ENCODE measurements at regions not wholly inside any gene's neighbourhood (a gene's known extent, or its start where the extent isn't known, plus 50 kb on each side); places are given as distances from the start of the nearest gene placed in this dataset.

DNA sequence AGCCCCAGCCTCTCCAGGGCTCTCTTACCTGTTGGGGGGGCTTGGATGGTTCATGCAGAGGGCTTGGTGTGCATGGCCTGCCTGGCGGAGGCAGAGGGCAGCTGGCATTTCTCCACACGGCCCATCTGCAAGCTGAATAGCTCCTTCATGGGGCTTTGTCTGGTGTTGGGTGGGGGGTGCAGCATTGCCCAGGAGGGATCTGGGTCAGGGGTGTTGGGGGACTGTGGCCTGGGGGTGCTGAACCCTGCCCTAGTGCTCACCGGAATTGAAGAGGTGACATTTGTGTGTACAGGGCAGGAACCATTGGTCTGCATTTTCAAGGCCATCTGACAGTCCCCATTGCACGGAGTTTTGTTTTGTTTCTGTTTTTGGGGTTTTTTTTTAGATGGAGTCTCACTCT is 58.8 kb upstream of the HAAO start:
- Histone ChIP-seq H3K4me3 (ENCODE audit: low read depth, low read length) (no peak overlapping the region), H3K27me3 (ENCODE audit: control insufficient read depth, insufficient read depth, low read length) (no peaks in the 10 kb centered on the region), H3K36me3 (ENCODE audit: control insufficient read depth, insufficient read depth, low read length) (no peaks in the 10 kb centered on the region)
- DNase-seq (ENCODE audit: low read depth): no peak
- TF ChIP-seq, protein P1, sequence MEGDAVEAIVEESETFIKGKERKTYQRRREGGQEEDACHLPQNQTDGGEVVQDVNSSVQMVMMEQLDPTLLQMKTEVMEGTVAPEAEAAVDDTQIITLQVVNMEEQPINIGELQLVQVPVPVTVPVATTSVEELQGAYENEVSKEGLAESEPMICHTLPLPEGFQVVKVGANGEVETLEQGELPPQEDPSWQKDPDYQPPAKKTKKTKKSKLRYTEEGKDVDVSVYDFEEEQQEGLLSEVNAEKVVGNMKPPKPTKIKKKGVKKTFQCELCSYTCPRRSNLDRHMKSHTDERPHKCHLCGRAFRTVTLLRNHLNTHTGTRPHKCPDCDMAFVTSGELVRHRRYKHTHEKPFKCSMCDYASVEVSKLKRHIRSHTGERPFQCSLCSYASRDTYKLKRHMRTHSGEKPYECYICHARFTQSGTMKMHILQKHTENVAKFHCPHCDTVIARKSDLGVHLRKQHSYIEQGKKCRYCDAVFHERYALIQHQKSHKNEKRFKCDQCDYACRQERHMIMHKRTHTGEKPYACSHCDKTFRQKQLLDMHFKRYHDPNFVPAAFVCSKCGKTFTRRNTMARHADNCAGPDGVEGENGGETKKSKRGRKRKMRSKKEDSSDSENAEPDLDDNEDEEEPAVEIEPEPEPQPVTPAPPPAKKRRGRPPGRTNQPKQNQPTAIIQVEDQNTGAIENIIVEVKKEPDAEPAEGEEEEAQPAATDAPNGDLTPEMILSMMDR (IDR thresholded peaks at IDR 0.05; ENCODE audit: insufficient read depth, low read length, poor library complexity, severe bottlenecking): no peak

DNA sequence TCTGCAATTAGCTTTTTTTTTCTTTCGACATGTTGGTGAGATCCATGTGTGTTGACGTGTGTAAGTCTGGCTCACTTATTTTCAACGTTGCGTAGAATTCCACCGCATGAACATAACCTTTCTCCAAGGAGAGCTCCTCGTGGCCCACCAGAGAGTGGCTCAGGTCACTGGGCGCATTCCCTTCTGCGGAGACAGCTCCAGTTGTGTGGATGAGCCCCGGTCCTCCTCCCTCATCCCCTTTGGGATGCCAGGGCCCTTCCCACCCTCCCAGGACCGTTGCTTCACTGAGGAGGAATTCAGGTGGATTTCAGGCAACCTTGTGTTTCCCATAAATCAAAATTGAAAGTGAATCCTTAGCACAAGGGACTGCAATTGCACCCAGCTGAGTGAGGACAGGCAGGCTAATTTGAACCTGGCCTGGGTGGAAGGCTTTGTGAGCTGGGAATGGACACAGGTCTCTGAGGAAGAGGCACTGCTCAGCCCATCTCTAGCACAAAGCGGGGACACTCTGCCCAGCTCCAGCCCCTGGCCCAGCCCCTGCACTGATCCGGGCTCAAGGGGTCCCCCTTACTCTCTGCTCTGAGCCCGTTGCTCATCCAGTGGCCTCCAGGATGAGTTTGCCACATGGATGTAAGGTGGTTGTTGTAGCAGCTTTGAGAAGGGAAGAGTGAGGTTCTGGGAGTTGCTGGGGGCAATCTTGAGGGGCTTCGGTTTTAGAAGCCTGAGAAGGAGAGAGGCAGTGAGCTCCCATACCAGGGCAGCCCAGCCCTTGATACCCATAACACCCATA is 57.8 kb upstream of the HAAO start:
- TF ChIP-seq, protein P1 (IDR thresholded peaks at IDR 0.05; ENCODE audit: insufficient read depth, low read length, poor library complexity, severe bottlenecking): no peak
- no peak for DNase-seq (ENCODE audit: low read depth)
- Histone ChIP-seq H3K27me3 (ENCODE audit: control insufficient read depth, insufficient read depth, low read length) (no peaks in the 10 kb centered on the region), H3K36me3 (ENCODE audit: control insufficient read depth, insufficient read depth, low read length) (no peaks in the 10 kb centered on the region), H3K4me3 (ENCODE audit: low read depth, low read length) (no peak overlapping the region)

DNA sequence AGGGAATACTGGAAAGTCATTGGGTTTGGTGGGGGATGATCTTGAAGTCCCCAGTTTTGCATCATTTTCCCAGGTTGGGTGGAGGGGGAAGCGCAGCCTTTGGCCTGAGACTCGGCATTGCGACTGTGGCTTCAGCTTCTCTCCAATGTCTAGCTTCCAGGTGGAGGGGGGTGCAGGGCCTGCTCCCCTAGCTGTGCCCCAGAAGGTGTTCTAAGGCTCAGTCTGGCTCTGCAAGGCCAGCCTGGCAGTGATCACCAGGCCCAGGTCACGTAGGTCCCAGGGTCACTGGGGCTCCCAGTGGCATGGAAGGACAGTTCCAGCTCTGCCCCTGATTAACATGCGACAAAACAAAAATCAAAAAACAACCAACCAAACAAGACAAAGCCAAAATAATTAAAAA is 56.9 kb upstream of the HAAO start:
- Histone ChIP-seq H3K36me3 (ENCODE audit: control insufficient read depth, insufficient read depth, low read length) (no peaks in the 10 kb centered on the region), H3K27me3 (ENCODE audit: control insufficient read depth, insufficient read depth, low read length) (no peaks in the 10 kb centered on the region), H3K4me3 (ENCODE audit: low read depth, low read length) (no peak overlapping the region)
- TF ChIP-seq, protein P1 (IDR thresholded peaks at IDR 0.05; ENCODE audit: insufficient read depth, low read length, poor library complexity, severe bottlenecking): no peak
- DNase-seq (ENCODE audit: low read depth): no peak

DNA sequence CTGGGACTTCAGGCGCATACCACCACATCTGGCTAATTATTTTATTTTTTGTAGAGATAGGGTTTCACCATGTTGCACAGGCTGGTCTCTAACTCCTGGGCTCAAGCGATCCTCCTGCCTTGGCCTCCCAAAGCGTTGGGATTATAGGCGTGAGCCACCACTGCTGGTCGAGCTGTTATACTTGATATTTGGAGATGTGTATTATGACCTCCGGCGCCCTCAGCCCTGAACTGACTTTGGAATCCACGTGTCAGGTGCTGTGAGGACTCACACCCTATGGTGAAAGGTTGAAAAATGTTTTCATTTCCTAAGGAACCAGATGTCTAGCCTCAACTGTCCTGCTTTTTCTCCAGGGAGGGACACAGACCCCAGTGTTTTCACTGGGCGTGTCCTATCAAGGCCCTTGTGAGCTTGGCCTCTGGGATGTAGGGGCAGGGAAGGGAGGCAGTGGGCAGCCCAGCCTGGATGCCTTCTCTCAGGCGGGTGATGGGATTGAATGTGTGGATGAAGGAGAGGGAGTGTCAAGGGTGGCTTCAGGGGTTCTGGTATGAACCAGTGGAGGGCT is 56.4 kb upstream of the HAAO start:
- no peak for DNase-seq (ENCODE audit: low read depth)
- no peak overlapping the region for H3K4me3 ChIP-seq (ENCODE audit: low read depth, low read length)
- TF ChIP-seq, protein P1 (IDR thresholded peaks at IDR 0.05; ENCODE audit: insufficient read depth, low read length, poor library complexity, severe bottlenecking): no peak
- H3K27me3 ChIP-seq (ENCODE audit: control insufficient read depth, insufficient read depth, low read length): no peaks in the 10 kb centered on the region
- no peaks in the 10 kb centered on the region for H3K36me3 ChIP-seq (ENCODE audit: control insufficient read depth, insufficient read depth, low read length)

DNA sequence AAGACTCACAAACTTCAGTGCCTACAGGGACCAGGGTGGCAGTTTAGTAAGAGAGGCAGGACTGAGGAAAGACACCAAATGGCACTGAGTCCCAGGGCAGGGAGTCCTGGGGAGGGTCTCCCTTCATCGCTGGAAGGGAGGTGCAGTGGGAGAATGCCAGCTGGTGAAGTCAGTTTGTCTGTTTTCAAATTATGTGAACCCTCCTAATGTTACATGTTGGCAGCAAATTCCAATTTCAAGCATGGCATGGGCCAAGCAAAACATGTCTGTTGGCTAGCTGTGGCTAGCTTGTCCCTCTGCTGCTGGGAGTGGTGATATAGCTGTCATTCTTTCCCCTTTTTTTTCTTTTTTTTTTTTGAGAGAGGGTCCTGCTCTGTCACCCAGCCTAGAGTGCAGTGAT is 55.9 kb upstream of the HAAO start:
- no peaks in the 10 kb centered on the region for H3K36me3 ChIP-seq (ENCODE audit: control insufficient read depth, insufficient read depth, low read length)
- TF ChIP-seq, protein P1 (IDR thresholded peaks at IDR 0.05; ENCODE audit: insufficient read depth, low read length, poor library complexity, severe bottlenecking): no peak
- no peaks in the 10 kb centered on the region for H3K27me3 ChIP-seq (ENCODE audit: control insufficient read depth, insufficient read depth, low read length)
- DNase-seq (ENCODE audit: low read depth): no peak
- no peak overlapping the region for H3K4me3 ChIP-seq (ENCODE audit: low read depth, low read length)
